ES-I3 (cell line): ENCODE measurements at regions not wholly inside any gene's neighbourhood (a gene's known extent, or its start where the extent isn't known, plus 50 kb on each side); places are given as distances from the start of the nearest gene placed in this dataset.

Experiments
- H3K36me3 ChIP-seq: 2 replicates; pipeline ENCODE4 v1.6.1; 2013; ENCODE audit warnings: mild to moderate bottlenecking, low read length, control low read depth, moderate library complexity; ENCODE audit not compliant: insufficient read depth
- H3K4me1 ChIP-seq: 2 replicates; pipeline ENCODE4 v1.6.1; 2013; ENCODE audit warnings: mild to moderate bottlenecking, control low read depth, low read length; ENCODE audit not compliant: insufficient read depth
- H3K9ac ChIP-seq: 2 replicates; pipeline ENCODE4 v1.6.1; 2013; ENCODE audit warnings: low read depth, mild to moderate bottlenecking, low read length, moderate library complexity
- H3K9me3 ChIP-seq: 2 replicates; pipeline ENCODE4 v1.6.1; 2013; ENCODE audit warnings: mild to moderate bottlenecking, low read length, moderate library complexity; ENCODE audit not compliant: control insufficient read depth, insufficient read depth

DNA sequence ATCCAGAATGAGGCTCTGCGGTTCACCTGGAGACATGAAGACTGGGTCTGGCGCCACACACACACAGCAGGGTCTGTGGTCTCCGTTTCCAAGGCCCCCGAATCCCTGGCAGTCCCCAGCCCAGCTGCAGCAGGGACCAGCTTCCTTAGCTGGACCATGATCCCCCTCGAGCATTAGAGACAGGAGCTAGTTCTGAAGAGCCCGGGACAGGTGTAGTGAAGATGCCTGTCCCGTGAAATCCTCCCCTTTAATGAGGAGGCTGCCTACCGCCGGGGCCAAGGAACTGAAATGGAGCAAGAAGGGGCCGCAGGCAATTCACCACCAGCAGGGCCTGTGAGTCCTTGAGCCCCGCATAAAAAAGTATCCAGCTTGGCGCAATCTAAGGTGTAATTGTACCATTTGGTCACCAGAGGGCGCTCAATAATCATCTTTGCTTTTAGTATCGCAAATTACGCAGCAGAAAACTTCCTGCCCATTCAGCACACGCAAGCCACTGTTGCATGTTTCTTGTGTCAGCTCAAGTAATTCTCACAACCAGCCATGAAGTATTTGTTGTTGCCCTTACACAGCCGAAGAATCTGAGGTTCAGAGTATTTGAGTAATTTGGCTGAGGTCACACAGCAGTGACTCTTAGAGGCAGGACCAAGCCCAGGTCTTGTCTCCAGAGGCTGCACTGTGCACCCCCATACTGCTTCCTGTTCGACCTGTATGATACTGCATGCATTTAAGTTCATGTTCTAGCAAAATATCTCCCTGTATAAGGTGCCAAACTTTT is 54.3 kb upstream of the PPP2R5C start:
- Histone ChIP-seq H3K36me3 (no peaks in the 10 kb centered on the region), H3K4me1 (peaks cover 32% of the 10 kb centered on the region), H3K9ac (no peak overlapping the region), H3K9me3 (peaks cover 3% of the 10 kb centered on the region; the same call in 1 of the 2 replicates)

DNA sequence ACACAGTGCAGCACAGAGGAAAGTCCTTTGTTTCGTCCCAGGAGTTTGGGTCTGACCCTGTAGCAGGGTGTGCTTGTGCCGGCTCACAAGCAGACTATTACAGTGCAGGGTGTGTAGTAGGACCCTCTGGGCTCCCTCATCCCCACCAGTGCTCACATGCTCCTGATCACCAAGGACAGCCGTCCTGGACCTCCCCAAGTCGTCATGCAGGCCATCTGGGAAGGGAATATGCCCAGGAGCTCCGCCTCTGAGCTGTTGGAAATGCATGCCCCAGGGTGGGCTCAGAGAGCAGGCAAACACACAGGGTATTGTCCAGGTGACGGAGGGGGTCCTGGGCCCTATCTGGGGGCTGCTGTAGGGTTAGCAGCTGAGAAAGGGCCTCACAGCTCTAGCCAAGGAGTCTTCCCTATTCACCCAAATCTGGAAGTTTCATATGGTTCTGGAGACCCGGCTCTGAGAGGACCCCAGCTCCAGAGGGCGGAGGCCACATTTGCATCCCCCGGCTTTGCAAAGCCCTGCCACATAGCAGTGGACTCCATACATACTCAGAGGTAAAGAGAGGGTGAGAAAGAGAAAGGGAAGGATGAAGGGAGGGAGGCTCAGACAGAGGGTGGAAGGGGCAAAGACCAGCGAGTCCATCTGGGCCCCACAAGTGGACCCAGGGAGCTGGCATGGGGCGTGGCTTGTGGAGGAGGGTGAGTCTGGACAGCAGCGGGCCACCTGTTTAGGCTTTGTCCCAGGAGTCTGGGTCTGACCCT is 53.5 kb upstream of the PPP2R5C start:
- peaks cover 32% of the 10 kb centered on the region for H3K4me1 ChIP-seq
- H3K9me3 ChIP-seq = peaks cover 3% of the 10 kb centered on the region; the same call in 1 of the 2 replicates
- no peaks in the 10 kb centered on the region for H3K36me3 ChIP-seq
- no peak overlapping the region for H3K9ac ChIP-seq

DNA sequence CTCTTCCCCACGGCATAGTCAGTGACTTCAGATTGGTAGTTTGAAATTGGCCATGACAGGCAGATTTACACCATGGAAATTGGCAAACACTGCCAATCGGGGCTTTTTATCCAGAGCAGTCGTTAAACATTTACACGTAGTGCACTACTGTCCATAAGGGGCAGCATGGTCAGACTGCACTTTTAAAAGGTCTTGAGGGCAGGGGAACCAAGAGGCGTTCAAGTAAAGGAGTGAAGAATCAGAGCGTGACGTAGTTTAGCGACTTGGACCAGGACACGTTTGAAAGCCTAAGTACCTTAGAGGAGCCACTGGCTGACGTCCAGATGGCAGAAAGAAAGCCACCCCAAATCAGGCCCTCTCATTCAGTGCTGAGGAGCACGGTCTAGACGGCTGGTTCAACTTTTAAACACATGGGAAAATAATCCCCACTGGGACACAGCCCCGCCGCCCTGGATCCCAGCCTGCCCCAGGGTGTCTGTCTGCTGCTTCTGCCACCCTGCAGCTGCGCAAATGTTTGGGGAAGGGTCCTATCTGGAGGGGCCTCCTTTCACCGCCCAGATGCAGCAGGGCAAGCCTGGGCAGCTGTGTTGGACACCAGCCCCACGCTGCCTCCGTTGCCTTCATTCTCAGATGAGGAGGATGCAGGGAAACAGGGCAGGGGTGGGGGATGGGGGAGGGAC is 52.5 kb upstream of the PPP2R5C start:
- peaks cover 32% of the 10 kb centered on the region for H3K4me1 ChIP-seq
- H3K9ac ChIP-seq = no peak overlapping the region
- H3K36me3 ChIP-seq = no peaks in the 10 kb centered on the region
- peaks cover 3% of the 10 kb centered on the region; the same call in 1 of the 2 replicates for H3K9me3 ChIP-seq

DNA sequence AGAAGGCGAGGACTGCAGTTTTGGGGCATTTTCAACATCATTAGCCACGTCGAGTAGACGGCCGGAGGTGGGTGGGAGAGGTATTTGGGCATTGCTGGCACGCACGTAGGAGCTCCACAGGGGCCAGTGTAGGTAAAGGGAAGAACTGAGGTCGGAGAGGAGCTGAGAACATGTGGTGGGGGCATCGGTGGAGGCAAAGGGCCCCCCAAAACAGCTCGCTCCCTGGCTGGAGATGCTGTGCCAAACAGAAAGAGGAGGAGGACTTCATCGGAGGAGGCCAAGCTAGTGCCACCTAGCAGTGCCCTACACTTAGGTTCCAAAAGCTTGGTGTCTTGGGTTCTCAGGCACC is 52.0 kb upstream of the PPP2R5C start:
- H3K4me1 ChIP-seq = peaks cover 32% of the 10 kb centered on the region
- H3K9me3 ChIP-seq = no peaks in the 10 kb centered on the region
- no peak overlapping the region for H3K9ac ChIP-seq
- no peaks in the 10 kb centered on the region for H3K36me3 ChIP-seq

DNA sequence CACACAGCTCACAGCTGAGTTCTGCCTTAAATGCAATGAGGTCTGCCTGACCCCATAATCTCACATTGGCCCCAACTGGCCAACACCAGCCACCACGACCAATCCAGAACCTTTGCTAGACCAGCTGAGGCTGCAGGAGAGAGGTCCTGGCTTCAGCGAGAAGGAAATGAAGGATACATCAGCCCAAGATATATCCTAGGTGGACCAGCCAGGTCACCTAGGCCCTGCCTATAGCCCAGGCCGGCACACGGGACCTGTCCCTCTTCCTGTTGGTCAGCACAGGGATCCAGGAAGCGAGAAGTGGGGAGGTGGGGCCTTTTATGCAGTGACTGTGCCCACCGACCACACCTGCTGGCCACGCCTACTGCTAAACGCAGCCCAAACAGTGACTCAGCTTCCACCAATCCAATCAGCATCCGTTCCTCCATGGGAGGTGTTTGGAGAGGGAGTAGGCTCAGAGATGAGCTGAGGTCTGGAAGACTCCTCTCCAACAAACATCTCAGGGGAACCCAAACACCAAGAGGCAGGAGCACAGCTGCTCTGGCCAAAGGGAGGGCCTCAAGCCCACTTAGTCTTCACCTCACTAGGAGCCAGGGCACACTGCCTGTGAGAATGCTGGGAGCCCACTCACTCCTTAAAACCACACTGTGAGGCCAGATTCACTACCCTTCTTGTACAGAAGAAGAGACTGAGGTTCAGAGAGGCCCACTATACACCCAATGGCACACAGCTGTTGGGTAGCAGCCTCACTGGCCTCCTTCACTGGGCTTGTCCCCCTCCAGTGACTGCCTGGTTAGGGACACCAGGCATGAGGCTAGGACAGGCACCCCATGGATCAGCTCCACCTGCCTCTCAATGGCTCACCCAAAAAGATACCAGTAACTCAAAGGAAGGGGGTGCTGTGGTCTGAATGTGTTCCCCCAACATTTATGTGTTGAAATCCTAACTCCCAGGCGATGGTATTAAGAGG is 51.3 kb upstream of the PPP2R5C start:
- Histone ChIP-seq H3K36me3 (no peaks in the 10 kb centered on the region), H3K9ac (no peak overlapping the region), H3K4me1 (peaks cover 32% of the 10 kb centered on the region), H3K9me3 (no peaks in the 10 kb centered on the region)

DNA sequence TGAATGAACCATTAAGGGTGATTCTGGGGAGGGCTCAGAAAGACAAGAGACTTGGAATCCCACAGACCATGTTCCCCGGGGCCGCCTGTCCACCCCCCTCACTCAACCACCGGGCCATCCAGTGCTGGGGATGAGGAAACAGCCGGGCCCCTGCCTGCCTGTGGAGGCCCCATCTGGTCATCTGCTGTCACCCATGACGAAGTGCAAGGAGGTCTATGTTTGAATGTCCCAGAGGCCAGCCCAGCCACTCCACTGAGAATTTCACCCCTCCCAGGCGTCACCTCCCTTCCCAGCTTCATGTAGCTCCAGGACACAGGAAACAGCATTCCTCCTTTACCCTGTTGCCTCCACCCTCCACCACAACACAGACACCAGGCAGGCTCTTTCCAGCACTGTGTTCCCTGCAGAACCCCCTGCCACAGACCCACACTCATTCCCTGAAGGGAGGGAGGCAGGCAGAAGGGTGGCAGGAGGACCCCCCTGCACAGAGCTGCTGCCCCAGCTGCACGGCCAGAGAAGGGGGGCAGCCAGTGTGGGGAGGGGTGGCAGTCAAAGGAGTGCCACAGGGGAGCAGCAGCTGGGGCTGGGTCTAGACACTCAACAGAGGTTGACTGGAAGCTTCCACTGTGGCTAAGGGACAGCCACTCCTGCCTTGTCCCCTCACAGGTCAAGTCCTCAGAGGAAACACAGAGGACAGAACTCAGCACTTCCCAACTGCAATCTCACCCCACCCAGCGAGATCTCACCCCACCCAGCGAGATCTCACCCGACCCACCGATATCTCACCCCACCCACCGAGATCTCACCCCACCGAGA is 50.3 kb upstream of the PPP2R5C start:
- H3K9me3 ChIP-seq = no peaks in the 10 kb centered on the region
- no peak overlapping the region for H3K9ac ChIP-seq
- no peaks in the 10 kb centered on the region for H3K36me3 ChIP-seq
- H3K4me1 ChIP-seq = peaks cover 31% of the 10 kb centered on the region
